ENCODE measurements at regions not wholly inside any gene's neighbourhood (a gene's known extent, or its start where the extent isn't known, plus 50 kb on each side); places are given as distances from the start of the nearest gene placed in this dataset.

- no peaks in the 10 kb centered on the region for H3K4me1 ChIP-seq (ENCODE audit: control insufficient read depth in 5 of 5, insufficient read depth in 5 of 5, low read length in 5 of 5)
- H3K27ac ChIP-seq (ENCODE audit: low read depth in 1 of 2, low read length in 1 of 2), result no peak overlapping the region
- no peak for ATAC-seq (ENCODE audit: insufficient read depth, low FRiP score)
These were observed 67.8 kb upstream of the FAM98A start for GRCh38 chr2:33666879-33667278.

DNA sequence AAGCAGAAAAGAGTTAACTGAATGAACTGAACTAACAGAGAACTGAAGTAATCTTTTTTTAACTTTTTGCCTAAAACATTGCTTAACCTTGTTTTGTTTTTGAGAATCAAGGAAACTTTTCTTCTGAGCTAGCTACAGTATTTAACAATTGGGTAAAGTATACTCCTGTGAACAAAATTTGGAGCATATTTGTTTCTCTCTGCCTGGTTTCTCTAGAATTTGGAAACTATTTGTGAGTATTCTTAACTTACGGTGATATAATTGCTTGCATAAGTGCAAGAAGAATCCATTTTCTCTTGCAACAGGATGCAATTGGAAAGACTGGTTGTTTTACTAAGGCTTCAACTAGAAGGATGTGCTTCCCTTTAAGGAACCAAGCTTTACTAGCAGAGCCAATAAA lies 65.9 kb upstream of the FAM98A start:
- no peak for TF ChIP-seq CTCF (IDR thresholded peaks at IDR 0.05; ENCODE audit: control extremely low read depth, extremely low read depth)
- DNase-seq (no peak), ATAC-seq (ENCODE audit: insufficient read depth, low FRiP score) (no peak)
- H3K9ac ChIP-seq (ENCODE audit: insufficient read depth in 1 of 2, low read length in 2 of 2), result no peak overlapping the region
- no peaks in the 10 kb centered on the region for H3K9me3 ChIP-seq (ENCODE audit: control insufficient read depth in 4 of 4, insufficient read depth in 3 of 4, low read length in 3 of 4)
- no peak overlapping the region for H3K27ac ChIP-seq (ENCODE audit: low read depth in 1 of 2, low read length in 1 of 2)
- H3K4me1 ChIP-seq (ENCODE audit: control insufficient read depth in 5 of 5, insufficient read depth in 5 of 5, low read length in 5 of 5), result no peaks in the 10 kb centered on the region
- H3K36me3 ChIP-seq (ENCODE audit: control insufficient read depth in 4 of 4, insufficient read depth in 4 of 4, low read length in 4 of 4), result no peaks in the 10 kb centered on the region
- H3K4me3 ChIP-seq, result no peak overlapping the region
- H3K27me3 ChIP-seq (ENCODE audit: control insufficient read depth in 3 of 3, insufficient read depth in 3 of 3, low read length in 2 of 3), result no peaks in the 10 kb centered on the region
- 91 to 97% methylated on average over 1 of the region's 1 CpG for WGBS, 2 donors

More at GRCh38 chr2:33666879-33667278, 67.8 kb upstream of the FAM98A start:
- H3K4me3 ChIP-seq, result no peak overlapping the region
- H3K9ac ChIP-seq (ENCODE audit: insufficient read depth in 1 of 2, low read length in 2 of 2), result no peak overlapping the region
- no peak for DNase-seq
- 81 to 85% methylated on average over 4 of the region's 4 CpGs for WGBS, 2 donors
- H3K36me3 ChIP-seq (ENCODE audit: control insufficient read depth in 4 of 4, insufficient read depth in 4 of 4, low read length in 4 of 4), result no peaks in the 10 kb centered on the region
- no peak for TF ChIP-seq CTCF (IDR thresholded peaks at IDR 0.05; ENCODE audit: control extremely low read depth, extremely low read depth)
- H3K27me3 ChIP-seq (ENCODE audit: control insufficient read depth in 3 of 3, insufficient read depth in 3 of 3, low read length in 2 of 3), result no peaks in the 10 kb centered on the region
- peaks cover 0 to 2% (median 0%) of the 10 kb centered on the region in 4 donors for H3K9me3 ChIP-seq (ENCODE audit: control insufficient read depth in 4 of 4, insufficient read depth in 3 of 4, low read length in 3 of 4)

- Histone ChIP-seq H3K4me3 (no peak overlapping the region), H3K36me3 (ENCODE audit: control insufficient read depth in 4 of 4, insufficient read depth in 4 of 4, low read length in 4 of 4) (no peaks in the 10 kb centered on the region), H3K9me3 (ENCODE audit: control insufficient read depth in 4 of 4, insufficient read depth in 3 of 4, low read length in 3 of 4) (no peaks in the 10 kb centered on the region), H3K27me3 (ENCODE audit: control insufficient read depth in 3 of 3, insufficient read depth in 3 of 3, low read length in 2 of 3) (no peaks in the 10 kb centered on the region), H3K27ac (ENCODE audit: low read depth in 1 of 2, low read length in 1 of 2) (no peak overlapping the region), H3K9ac (ENCODE audit: insufficient read depth in 1 of 2, low read length in 2 of 2) (no peak overlapping the region), H3K4me1 (ENCODE audit: control insufficient read depth in 5 of 5, insufficient read depth in 5 of 5, low read length in 5 of 5) (no peaks in the 10 kb centered on the region)
- 90% methylated on average over 10 of the region's 10 CpGs for WGBS, 2 donors
- TF ChIP-seq CTCF (IDR thresholded peaks at IDR 0.05; ENCODE audit: control extremely low read depth, extremely low read depth), result no peak
- DNase-seq (no peak), ATAC-seq (ENCODE audit: insufficient read depth, low FRiP score) (no peak)
These were observed 61.5 kb upstream of the FAM98A start for GRCh38 chr2:33660416-33661123.

Measured in lung (tissue), 11 donors.